Anterior cingulate cortex (tissue), 58 donors: ENCODE measurements at regions not wholly inside any gene's neighbourhood (a gene's known extent, or its start where the extent isn't known, plus 50 kb on each side); places are given as distances from the start of the nearest gene placed in this dataset.
"Not testable (repeated sequence)": the region's sequence is repeated elsewhere in the genome, so short reads cannot be mapped to it uniquely, and the experiment has no call there.

ENCODE experiments used
- DNase-seq, 58 donors: peaks; one replicate each; lab custom pipeline; 2025; lab: John Stamatoyannopoulos, UW

DNA sequence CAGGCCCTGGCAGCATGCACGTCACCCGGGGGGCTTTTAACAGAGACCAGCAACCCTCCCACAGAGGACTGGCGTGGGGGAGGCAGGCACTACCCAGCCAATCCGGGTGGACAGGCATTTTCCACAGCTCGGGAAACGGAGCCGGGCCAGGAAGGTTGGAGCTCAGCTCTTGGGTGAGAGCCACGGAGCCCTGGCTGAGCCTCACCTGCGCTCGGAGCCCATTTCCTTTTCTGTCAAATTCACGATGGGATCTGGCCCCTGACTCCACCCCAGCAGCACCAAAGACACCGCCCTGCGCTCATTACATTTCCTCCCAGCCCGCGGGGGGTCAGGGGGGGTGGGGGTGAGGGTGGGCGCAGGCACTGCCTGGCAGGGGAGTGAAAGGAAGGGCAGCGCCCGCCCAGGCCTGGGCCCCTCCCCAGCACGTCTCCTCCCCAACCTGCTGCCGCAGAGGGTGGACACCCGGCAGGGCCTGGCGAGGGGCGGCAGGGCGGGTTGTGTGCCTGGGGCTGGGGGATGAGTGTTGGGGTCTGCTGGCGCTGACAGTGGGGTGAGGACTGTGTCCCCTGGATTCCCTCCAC lies 145.4 kb downstream of the LAT start:
- not testable (repeated sequence) for DNase-seq

DNA sequence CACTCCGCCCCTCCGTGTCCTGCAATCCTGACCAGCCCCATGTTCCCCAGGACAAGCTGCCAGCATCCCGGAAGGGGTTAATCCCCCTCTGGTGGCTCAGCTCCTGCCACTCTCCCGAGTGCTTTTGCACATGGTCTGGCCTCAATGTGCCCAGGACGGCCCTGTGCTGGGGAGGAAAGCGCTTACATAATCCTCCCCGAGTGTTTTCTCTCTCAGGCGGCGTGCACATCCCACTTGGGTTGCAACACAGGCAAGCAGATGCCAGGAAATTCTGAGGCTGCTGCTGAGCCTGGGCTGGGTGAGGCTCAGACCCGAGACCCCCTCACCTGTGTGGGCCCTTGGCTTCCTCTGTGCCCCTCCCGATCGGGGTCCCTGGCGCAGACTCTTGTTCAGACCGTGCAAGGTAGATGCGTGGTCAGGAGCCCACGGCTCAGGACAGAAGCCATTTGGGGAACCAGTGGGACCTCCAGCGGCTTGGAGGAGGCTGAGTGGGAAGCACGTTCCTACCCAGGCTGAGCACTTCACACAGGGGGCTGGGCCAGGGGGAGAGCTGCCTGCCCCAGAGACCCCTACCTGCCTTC lies 144.7 kb downstream of the LAT start:
- peak in 14 of 58 donors; percentile 5 to 50 (median 18) for DNase-seq

DNA sequence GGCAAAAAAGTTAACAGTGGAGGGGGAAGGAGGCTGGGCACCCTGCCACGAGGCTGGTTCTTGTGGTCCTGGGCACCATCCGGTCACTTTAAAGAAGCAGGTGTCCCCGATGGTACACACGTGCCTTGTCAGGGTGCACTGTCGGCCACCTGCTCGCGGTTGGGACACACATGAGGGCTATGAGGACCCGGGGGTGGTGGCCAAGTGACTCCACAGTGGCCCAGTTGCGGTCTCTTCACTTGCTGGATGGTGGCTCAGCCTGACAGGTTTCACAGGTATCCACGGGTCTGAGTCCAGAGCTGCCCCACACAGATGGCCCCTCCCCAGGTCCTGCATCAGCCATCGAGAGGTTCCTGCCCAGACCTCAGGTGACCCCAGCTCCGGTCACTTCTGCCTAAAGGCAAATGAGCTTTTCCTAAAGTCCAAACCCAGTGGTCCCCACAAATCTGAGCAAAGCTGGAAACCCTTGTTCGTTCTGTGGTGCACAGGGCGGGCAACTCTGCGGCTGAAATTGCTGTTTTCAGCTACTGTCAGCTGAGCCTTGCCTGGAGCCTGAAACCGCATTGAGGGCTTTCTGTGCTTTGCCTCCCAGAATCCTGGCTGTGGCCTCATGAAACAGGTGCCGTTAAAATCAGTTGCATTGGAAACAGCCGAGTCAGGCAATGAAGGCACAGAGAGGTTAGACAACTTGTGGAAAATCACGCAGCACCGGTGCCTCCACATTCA lies 144.0 kb downstream of the LAT start:
- DNase-seq = not testable (repeated sequence)

DNA sequence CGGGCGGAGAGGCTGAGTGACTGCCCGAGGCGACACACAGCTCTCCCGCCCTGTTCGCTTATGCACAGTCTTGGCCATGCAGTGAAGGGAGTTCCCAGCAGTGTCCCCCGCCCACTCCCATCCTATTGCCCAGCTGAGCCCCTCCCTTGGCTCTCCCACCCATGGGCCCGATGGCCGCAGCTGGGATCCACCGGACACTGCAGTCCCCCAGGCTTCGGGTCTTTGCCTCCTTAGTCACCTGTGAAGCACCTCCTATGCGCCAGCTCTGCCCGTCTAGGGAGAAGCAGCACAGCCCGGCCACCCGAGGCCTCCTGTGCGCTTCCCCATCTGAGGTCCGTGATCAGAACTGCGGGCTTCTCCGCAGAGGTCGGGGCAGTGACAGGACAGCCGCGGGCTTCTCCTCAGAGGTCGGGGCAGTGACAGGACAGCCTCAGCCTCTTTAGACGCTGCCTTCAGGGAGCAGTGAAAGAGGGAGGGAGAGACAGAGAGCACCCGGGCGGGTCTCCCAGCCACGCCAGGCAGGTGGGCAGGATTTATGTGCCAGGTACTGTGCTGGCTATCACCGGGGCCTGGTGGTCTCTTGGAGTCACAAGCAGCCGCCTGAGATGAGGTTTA lies 143.1 kb downstream of the LAT start:
- DNase-seq = not testable (repeated sequence)

DNA sequence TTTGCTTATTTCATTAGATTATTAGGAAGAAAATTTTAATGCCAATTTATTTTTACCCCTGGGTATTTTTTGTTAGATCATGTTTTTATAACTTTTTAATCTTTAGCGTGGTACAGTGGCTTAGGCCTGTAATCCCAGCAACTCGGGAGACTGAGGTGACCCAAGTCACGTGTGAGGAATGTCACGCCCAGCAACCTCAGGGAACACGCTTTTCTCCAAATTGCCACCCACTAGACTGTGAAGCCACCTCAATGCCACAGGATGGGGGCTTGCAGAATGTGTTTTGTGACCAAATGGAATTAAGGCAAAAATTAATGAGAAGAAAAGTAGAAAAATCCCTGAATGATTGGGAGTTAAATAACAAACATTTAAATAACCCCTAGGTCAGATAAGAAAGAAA lies 141.8 kb downstream of the LAT start:
- DNase-seq = no peak

DNA sequence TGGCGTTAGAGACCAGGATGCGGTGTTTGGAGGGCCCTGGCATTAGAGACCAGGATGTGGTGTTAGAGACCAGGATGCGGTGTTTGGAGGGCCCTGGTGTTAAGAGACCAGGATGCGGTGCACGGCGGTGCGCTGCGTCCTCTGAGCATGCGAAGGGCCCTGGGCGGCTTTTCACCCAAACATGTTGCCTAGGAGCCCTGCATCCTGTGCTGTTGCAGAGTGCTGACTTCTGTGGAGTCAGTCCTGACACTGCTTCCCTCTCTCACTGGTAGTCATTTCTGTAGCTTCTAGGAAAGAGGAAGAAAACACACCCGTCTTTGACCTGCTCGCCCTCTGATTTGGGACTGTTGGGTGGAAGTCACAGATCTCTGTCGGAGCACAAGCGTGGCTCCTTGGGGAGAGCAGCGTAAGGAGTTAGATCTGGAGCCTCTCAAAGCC lies 141.2 kb downstream of the LAT start:
- no peak for DNase-seq

DNA sequence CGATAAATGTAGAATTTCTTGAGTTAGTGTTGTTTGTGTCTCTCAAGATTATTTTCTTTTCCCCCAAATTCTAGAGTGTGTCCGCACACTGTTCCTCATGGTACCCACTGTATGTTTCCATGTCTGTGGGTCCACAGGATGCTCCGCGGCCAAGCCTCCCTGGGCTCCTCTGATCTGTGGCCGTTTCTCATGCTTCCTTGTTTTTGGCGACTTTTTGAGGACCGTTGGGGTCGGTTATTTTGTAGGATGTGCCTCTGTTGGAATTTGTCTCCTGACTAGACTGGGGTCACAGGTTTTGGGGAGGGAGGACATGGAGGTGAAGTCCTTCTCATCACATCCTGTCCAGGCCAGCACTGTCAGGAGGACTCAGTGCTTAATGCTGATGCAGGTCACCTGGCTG lies 140.0 kb downstream of the LAT start:
- no peak for DNase-seq

DNA sequence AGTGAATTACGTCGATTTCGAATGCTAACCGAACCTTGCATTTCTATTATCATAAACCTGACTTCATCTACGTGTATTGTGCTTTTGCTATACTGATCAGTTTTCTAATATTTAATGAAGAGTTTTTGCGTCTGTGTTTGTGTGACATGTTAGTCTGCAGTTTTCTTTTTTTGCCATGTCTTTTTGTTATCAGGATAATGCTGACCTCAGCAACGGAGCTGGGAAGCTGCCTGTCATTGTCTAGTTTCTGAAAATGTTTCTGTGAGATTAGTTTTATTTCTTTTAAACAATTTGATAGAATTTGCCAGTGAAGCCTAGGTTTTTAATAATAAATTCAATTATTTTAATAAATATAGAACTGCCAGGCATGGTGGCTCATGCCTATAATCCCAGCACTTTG lies 139.3 kb downstream of the LAT start:
- DNase-seq = not testable (repeated sequence)

DNA sequence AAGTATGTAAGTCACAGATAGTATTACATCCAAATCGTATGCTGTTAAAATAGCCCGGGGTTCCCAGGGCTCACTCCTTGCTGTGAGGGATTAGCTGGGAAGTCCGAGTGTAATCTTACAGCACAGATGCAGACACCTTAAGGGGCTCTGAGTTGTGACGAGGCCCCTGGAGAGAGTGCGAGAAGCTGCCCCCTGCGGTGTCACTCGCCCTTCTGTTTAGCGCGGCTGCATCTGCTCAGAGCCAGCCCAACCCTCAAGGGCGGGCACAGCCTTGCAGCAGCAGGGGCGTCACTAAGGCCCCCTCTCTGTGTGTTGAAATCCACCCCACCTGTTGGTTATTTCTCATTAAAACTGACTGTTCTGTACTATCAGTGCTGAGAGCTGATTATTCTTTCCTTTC lies 135.8 kb downstream of the LAT start:
- DNase-seq = not testable (repeated sequence)

DNA sequence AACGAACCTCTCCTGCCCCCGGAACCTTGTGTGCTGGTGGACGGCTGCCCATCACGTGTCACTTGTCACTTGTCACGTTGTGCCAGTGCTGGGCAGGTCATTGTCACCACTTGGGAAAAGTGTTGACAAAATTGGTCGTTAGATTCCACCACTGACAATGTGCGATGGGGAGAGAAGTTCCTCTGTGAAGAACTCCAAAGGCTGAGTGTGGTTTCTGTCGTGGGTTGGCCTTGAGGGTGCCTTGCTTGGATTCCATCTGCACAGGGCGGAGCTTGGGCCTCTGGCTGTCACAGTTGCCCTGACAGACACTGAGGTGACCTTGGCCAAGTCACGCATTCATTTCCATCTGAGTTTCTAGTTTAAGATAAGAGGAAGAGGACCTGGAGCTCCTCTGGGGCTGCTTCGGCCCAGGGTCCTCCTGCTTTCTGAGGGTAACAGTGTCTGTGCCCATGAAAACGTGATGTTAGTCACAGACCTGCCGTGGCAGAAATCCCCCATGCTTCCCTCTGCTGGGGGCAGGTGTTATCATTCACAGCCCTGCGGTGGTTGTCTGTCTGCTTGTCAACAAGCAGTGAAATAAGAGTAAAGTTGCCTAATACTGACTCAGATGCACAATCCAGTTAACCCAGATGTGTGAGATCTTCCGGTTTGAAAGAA lies 133.6 kb downstream of the LAT start:
- DNase-seq = not testable (repeated sequence)

DNA sequence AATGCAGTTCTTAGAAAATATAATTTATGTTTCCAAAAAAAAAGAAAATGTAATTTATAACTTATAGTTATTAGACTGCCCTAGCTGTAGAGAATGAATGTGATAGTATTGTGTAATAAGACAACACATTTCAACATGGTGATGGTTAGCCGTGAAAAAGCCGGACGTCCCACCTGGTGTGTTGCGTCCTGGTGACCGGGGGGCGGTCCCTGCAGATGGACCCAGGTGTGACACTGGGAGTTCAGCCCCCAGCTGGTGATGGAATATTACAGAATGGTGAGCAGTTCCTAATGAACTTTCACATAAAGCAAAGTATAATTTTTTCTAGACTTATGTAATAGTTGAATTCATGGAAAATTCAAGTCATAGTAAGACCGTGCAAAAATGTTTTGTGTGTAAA lies 132.8 kb downstream of the LAT start:
- DNase-seq = no peak

DNA sequence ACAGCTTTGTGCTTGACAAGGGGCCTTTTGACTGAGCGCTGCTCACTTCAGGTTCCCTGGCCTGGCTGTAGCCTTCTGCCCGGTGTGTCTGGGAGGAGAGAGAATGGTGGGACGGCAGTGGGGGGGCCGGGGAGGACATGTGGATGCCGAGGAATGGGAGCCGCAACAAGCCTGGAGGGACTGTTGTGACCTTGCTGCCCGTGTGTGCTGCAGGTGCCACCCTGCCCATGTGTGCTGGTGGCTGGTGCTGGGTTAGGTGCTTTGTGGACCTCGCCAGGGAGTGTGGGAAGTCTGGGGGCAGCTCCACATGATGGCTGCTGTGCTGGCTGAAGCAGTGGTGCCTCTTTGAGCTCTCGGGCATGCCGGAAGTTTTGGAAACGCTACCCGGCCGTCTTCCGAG lies 132.1 kb downstream of the LAT start:
- no peak for DNase-seq

DNA sequence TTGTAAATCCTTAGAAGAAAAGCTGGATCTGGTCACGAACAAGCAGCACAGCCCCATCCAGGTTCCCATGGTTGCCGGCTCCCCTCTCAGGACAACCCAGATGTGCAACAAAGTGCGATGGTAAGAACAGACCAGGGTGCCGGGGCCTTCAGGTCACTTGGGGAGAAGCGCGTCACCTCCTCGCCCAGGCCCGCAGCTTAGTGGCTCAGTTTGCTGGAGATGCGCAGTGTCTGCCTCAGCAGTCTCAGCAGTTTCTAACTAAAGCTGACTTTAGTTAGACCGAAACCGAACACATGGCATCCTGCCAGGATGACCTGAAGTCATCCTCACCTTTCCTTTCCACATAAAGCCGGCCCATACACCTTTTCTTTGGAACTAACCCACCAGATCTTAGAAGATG lies 131.4 kb downstream of the LAT start:
- not testable (repeated sequence) for DNase-seq

DNA sequence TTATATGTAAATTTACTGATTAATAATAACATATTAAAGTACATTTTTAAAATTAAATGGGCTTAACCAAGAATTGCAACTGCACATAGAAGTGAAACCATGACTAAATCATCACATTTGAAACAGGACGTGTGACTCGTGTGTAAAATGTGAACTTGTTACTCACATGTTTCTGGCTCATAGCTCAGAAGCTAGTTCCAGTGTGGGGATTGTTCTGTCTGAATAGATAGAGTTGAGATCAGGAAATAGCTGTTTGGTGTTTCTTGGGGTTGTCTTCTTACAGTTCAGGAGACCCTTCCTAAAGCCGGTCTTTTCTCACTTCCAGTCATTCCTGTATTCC lies 130.9 kb downstream of the LAT start:
- not testable (repeated sequence) for DNase-seq

DNA sequence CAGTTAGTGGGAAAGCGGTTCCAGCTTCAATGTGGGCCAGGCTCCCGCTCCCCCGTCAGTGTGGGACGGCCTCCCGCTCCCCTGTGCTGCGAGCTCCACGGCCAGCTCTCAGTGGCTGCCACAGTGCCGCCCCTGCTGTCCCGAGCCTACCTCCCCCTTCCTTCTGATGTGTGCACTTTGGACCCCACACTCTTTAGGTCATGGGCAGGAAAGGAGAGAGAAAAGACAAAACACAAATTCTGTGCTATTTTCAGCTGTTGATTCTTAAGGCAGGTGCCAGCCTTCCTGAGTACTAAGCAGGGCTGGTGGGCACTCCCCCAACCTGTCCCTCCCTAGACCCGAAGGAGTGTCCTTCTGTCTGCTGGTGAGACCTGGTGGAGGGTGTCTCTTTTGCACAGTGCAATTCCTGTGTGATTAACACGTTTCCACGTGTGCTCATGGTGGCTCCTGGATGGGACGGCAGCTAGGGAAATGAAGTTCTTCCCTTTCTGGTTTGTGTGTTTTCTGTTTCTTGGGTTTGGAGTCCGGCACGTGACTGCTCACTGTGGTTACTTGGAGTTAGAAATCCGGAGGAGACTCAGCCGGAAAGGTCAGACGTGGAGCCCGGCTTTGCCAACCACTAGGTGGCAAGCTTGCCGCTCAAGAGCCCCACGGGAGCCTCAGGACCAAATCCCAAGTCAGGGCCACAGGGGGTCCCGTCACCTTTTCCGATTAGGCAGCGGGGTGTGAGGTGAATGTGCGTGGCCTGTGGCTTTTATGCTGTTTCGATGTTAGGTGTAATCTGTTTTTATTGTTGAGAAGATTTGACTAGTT lies 130.3 kb downstream of the LAT start:
- peak in 16 of 58 donors; percentile 6 to 31 (median 12) for DNase-seq

DNA sequence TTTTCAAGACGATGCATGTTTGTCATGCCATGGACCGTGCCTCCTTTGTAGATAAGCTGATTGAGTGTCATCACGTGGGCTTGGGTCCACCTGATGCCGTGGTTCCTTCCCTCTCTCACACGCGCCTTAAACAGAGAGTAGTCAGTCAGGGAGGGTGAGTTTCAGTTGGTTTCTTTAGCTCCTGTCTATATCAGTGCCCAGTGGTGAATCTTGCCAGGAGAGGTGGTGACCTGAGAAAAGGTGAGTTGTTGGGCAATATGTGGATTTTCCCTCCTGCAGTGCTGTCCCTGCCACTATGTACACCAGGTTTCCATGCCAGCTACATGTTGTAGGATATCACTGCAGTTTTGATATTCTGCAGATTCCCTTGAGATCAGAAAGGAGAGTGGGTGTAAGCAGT lies 129.7 kb downstream of the LAT start:
- no peak for DNase-seq

DNA sequence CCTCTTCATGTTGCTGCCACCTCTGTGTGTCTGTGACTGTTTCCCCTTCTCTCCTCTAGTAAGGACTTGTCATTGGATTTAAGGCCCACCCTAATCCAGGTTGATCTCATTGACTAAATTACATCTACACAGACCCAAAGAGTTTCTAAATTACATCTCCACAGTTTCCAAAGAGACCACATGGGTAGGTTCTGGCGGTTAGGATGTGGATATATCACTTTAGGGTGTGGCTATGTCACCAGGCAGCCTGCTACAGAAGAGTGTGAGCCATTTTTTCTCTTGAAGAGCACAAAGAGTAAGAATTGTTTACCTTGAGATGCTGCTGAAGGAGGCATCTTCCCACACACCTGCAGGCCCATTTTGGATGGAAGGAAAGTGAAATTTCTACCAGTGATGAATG lies 128.6 kb downstream of the LAT start:
- not testable (repeated sequence) for DNase-seq

DNA sequence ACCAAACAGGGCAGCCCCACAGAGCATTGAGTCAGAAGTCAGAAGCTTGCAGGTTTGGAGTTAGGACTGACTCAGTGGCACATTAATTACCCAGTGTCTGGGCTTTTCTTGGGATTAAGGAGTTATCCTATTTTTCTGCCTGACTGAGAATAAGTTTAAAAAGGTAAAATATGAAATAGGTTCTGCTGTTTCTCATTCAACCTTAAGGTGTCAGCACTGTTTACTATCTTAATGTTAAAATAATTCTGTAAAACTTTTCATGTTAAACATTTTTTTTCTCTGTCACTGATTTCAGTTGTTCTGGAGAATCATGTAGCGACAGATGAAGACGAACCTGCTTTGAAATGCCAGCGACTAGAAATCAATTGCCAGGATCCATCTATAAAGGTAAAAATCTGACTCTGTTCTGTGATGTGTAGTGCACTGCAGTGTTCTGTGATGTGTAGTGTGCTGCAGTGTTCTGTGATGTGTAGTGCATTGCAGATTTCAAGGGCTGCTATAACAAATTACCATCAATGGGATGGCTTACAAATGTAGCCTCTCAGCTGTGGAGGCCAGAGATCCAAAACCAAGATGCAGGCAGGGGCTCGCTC lies 128.0 kb downstream of the LAT start:
- no peak for DNase-seq

DNA sequence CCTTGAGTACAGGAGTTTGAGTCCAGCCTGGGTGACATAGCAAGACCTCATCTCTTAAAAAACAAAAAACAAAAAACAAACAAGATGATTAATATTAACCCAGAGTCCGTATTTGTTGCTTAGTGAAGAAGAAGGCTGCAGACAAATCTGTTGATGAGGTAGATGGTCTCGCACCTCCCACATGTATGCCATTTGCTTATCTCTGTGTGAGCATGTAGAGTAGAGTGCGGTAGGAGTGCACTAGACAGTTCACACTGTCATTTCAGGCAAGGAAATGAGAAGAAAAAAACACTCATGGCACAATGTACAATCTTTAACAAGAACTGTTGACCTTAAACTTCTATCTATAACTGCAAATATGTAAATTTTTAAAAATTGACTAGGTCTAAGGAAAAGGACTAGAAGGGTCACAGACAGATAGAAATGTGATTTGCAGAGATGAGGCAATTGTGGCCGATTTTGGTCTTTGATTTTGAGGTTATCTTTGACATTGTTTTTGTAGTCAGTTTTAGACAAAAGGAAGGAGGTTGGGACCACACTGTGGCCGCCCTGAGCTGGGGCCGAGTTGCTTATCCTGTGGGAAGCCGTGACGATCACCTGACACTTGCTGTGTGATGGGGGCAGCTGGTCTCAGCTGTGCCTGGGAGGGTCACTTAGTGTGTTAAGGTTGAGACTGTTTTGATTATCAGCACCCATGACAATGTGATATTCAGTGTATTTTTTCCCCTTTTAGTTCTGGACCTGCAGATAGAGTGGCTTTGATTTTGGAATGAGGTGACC lies 127.2 kb downstream of the LAT start:
- DNase-seq = not testable (repeated sequence)
